Liver (tissue), 3 donors: ENCODE measurements at regions not wholly inside any gene's neighbourhood (a gene's known extent, or its start where the extent isn't known, plus 50 kb on each side); places are given as distances from the start of the nearest gene placed in this dataset.

Experiments used
- NR2F2 ChIP-seq: IDR thresholded peaks from 2 replicates; pipeline ENCODE4 v1.6.1; 2016; ENCODE audit warnings: antibody characterized with exemption
- RXRA ChIP-seq, 2 donors: IDR thresholded peaks; 2 replicates each; pipeline ENCODE4 v1.6.1; 2017 to 2018; ENCODE audit warnings: antibody characterized with exemption in 2 of 2, mild to moderate bottlenecking in 1 of 2
- TF ChIP-seq, protein P1 (sequence below): IDR thresholded peaks from 2 replicates; pipeline ENCODE4 v1.6.1; 2016; ENCODE audit warnings: antibody characterized with exemption
- TF ChIP-seq, protein P2 (sequence below): fragments of 150-350 bp; IDR thresholded peaks from 2 replicates; pipeline ENCODE4 v1.5.1; 2017; ENCODE audit warnings: improper control_type of control experiment, low read depth, low read length; ENCODE audit not compliant: missing input control
- TF ChIP-seq, protein P3 (sequence below): IDR thresholded peaks from 2 replicates; pipeline ENCODE4 v1.6.1; 2016; ENCODE audit warnings: antibody characterized with exemption
- TF ChIP-seq, protein P4 (sequence below): IDR thresholded peaks from 2 replicates; pipeline ENCODE4 v1.6.1; 2016; ENCODE audit warnings: antibody characterized with exemption, mild to moderate bottlenecking
- TF ChIP-seq, protein P5 (sequence below): IDR thresholded peaks from 2 replicates; pipeline ENCODE4 v1.6.1; 2016; ENCODE audit warnings: antibody characterized with exemption
- donor health status: healthy.
- donor health status: healthy.

DNA sequence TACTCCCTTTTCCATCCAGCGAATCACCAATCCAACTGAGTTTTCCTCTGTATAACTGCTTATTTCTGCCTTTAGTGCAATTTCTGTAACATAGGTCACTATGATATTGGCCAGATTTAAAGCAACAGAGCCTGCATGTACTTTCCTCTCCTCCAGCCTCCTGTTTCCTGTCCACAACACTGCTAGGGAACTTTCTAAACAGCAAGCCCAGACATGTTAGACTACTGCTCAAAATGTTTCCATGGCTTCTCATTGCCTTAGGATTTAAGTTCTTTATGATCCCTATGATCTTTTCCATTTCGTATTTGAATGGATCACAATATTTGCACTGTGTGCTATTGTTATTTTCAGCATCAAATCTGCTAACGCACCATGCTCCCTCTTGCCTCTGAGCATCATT lies 481.7 kb upstream of the SLC10A2 start:
- TF ChIP-seq, protein P1, sequence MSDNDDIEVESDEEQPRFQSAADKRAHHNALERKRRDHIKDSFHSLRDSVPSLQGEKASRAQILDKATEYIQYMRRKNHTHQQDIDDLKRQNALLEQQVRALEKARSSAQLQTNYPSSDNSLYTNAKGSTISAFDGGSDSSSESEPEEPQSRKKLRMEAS = no peak
- TF ChIP-seq, protein P2, sequence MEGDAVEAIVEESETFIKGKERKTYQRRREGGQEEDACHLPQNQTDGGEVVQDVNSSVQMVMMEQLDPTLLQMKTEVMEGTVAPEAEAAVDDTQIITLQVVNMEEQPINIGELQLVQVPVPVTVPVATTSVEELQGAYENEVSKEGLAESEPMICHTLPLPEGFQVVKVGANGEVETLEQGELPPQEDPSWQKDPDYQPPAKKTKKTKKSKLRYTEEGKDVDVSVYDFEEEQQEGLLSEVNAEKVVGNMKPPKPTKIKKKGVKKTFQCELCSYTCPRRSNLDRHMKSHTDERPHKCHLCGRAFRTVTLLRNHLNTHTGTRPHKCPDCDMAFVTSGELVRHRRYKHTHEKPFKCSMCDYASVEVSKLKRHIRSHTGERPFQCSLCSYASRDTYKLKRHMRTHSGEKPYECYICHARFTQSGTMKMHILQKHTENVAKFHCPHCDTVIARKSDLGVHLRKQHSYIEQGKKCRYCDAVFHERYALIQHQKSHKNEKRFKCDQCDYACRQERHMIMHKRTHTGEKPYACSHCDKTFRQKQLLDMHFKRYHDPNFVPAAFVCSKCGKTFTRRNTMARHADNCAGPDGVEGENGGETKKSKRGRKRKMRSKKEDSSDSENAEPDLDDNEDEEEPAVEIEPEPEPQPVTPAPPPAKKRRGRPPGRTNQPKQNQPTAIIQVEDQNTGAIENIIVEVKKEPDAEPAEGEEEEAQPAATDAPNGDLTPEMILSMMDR = no peak
- TF ChIP-seq, protein P3, sequence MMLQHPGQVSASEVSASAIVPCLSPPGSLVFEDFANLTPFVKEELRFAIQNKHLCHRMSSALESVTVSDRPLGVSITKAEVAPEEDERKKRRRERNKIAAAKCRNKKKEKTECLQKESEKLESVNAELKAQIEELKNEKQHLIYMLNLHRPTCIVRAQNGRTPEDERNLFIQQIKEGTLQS = no peak
- TF ChIP-seq, protein P4, sequence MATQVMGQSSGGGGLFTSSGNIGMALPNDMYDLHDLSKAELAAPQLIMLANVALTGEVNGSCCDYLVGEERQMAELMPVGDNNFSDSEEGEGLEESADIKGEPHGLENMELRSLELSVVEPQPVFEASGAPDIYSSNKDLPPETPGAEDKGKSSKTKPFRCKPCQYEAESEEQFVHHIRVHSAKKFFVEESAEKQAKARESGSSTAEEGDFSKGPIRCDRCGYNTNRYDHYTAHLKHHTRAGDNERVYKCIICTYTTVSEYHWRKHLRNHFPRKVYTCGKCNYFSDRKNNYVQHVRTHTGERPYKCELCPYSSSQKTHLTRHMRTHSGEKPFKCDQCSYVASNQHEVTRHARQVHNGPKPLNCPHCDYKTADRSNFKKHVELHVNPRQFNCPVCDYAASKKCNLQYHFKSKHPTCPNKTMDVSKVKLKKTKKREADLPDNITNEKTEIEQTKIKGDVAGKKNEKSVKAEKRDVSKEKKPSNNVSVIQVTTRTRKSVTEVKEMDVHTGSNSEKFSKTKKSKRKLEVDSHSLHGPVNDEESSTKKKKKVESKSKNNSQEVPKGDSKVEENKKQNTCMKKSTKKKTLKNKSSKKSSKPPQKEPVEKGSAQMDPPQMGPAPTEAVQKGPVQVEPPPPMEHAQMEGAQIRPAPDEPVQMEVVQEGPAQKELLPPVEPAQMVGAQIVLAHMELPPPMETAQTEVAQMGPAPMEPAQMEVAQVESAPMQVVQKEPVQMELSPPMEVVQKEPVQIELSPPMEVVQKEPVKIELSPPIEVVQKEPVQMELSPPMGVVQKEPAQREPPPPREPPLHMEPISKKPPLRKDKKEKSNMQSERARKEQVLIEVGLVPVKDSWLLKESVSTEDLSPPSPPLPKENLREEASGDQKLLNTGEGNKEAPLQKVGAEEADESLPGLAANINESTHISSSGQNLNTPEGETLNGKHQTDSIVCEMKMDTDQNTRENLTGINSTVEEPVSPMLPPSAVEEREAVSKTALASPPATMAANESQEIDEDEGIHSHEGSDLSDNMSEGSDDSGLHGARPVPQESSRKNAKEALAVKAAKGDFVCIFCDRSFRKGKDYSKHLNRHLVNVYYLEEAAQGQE = no peak
- TF ChIP-seq, protein P5, sequence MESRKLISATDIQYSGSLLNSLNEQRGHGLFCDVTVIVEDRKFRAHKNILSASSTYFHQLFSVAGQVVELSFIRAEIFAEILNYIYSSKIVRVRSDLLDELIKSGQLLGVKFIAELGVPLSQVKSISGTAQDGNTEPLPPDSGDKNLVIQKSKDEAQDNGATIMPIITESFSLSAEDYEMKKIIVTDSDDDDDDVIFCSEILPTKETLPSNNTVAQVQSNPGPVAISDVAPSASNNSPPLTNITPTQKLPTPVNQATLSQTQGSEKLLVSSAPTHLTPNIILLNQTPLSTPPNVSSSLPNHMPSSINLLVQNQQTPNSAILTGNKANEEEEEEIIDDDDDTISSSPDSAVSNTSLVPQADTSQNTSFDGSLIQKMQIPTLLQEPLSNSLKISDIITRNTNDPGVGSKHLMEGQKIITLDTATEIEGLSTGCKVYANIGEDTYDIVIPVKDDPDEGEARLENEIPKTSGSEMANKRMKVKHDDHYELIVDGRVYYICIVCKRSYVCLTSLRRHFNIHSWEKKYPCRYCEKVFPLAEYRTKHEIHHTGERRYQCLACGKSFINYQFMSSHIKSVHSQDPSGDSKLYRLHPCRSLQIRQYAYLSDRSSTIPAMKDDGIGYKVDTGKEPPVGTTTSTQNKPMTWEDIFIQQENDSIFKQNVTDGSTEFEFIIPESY = no peak
- no peak for TF ChIP-seq RXRA (IDR thresholded peaks at IDR 0.05)
- TF ChIP-seq NR2F2 = no peak
